Breast epithelium (tissue), 4 donors: ENCODE measurements at regions not wholly inside any gene's neighbourhood (a gene's known extent, or its start where the extent isn't known, plus 50 kb on each side); places are given as distances from the start of the nearest gene placed in this dataset.
A peak's percentile ranks its signal among the peaks of the same experiment; 100 is the strongest.

Experiments used
- DNase-seq, 2 donors: peaks; one replicate each; pipeline ENCODE4 v3.0.0-alpha.2; 2019; ENCODE audit warnings: low spot score in 2 of 2
- H3K27ac ChIP-seq, 2 donors: fragments of 200-600 bp; sonication (generic) in 1 of 2; one replicate each; pipeline ENCODE4 v1.5.1; 2016 to 2019; ENCODE audit warnings: mild to moderate bottlenecking in 1 of 2
- H3K27me3 ChIP-seq, 2 donors: fragments of 200-600 bp; sonication (generic) in 1 of 2; one replicate each; pipeline versions ENCODE4 v1.5.1 to v1.6.0; 2017 to 2019; ENCODE audit warnings: control low read depth in 1 of 2, mild to moderate bottlenecking in 1 of 2
- H3K36me3 ChIP-seq: fragments of 200-600 bp; one replicate; pipeline ENCODE4 v1.5.1; 2019
- H3K4me1 ChIP-seq, 2 donors: fragments of 200-600 bp; sonication (generic); one replicate each; pipeline ENCODE4 v1.5.1; 2016 to 2019; ENCODE audit warnings: control low read depth in 1 of 2
- H3K4me3 ChIP-seq, 3 donors: fragments of 200-600 bp; sonication (generic); 1 replicate in 2 of 3; 2 replicates in 1 of 3; pipeline ENCODE4 v1.5.1; 2016 to 2019; ENCODE audit warnings: mild to moderate bottlenecking in 3 of 3, moderate library complexity in 2 of 3
- H3K9me3 ChIP-seq, 2 donors: fragments of 200-600 bp; sonication (generic) in 1 of 2; one replicate each; pipeline ENCODE4 v1.5.1; 2016 to 2019; ENCODE audit warnings: control low read depth in 1 of 2
- CTCF ChIP-seq, 3 donors: fragments of 450-650 bp; IDR thresholded peaks; one replicate each; pipeline ENCODE4 v1.5.1; 2016 to 2017; ENCODE audit warnings: antibody characterized with exemption in 3 of 3, mild to moderate bottlenecking in 3 of 3, moderate library complexity in 3 of 3
- POLR2A ChIP-seq: fragments of 450-650 bp; IDR thresholded peaks from one replicate; pipeline ENCODE4 v1.6.1; 2016; ENCODE audit warnings: antibody characterized with exemption, mild to moderate bottlenecking, moderate library complexity
- POLR2AphosphoS5 ChIP-seq, 3 donors: sonication (generic); formaldehyde crosslinking; IDR thresholded peaks; one replicate each; pipeline ENCODE4 v1.6.1; 2017; ENCODE audit warnings: antibody characterized with exemption in 3 of 3
- intact Hi-C: fragments of 100-400 bp; cut with DNase I; formaldehyde crosslinking; loops from one replicate; pipeline ENCODE4 v1.15.1; 2023; ENCODE audit warnings: low total_unique reads

DNA sequence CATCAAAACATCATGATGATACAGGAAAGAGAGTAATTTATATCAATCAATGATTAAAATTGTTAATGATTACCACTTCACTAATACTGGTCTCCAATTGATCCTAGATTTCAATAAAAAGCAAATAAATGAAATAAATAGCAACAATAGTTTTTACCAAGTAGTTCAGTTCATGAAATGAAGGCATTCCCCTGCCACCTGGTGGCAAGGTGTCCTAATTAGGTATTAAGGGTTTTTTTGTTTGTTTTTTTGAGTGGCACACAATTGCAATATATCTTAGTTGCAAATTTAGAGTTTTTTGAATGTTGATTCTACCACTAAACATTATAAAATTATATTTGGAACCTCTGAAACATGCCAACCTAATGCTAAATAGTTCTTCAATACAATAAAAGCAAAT lies 157.4 kb upstream of the PDE5A start:
- no peak for TF ChIP-seq POLR2AphosphoS5 (IDR thresholded peaks at IDR 0.05)
- TF ChIP-seq CTCF (IDR thresholded peaks at IDR 0.05) = peak in 2 of 3 donors; percentile 49 to 60
- no peaks in the 10 kb centered on the region for H3K27me3 ChIP-seq
- no peak overlapping the region for H3K27ac ChIP-seq
- intact Hi-C loops = no loop called here
- no peaks in the 10 kb centered on the region for H3K36me3 ChIP-seq
- no peak for DNase-seq
- H3K4me1 ChIP-seq = no peaks in the 10 kb centered on the region
- no peak overlapping the region for H3K4me3 ChIP-seq
- H3K9me3 ChIP-seq = peaks cover 5 to 9% of the 10 kb centered on the region in 2 donors

GRCh38 chr4:119783189-119783983 lies 154.8 kb upstream of the PDE5A start:
- Histone ChIP-seq H3K9me3 (peaks cover 5 to 9% of the 10 kb centered on the region in 2 donors), H3K27me3 (no peaks in the 10 kb centered on the region), H3K36me3 (no peaks in the 10 kb centered on the region), H3K4me3 (no peak overlapping the region), H3K27ac (no peak overlapping the region), H3K4me1 (no peaks in the 10 kb centered on the region)
- DNase-seq = no peak
- TF ChIP-seq CTCF (IDR thresholded peaks at IDR 0.05) (no peak), POLR2AphosphoS5 (IDR thresholded peaks at IDR 0.05) (no peak), POLR2A (no peak)
- intact Hi-C loops = no loop called here

- H3K27me3 ChIP-seq = no peaks in the 10 kb centered on the region
- intact Hi-C loops = no loop called here
- no peak for DNase-seq
- peaks cover 5 to 9% of the 10 kb centered on the region in 2 donors for H3K9me3 ChIP-seq
- no peaks in the 10 kb centered on the region for H3K36me3 ChIP-seq
- no peak overlapping the region for H3K27ac ChIP-seq
- no peak for TF ChIP-seq POLR2A
- no peak for TF ChIP-seq CTCF (IDR thresholded peaks at IDR 0.05)
- no peak for TF ChIP-seq POLR2AphosphoS5 (IDR thresholded peaks at IDR 0.05)
- H3K4me3 ChIP-seq = no peak overlapping the region
- no peaks in the 10 kb centered on the region for H3K4me1 ChIP-seq
Observed at GRCh38 chr4:119781044-119781443, 152.4 kb upstream of the PDE5A start.

GRCh38 chr4:119774840-119775239 lies 146.2 kb upstream of the PDE5A start:
- no peaks in the 10 kb centered on the region for H3K27me3 ChIP-seq

More at GRCh38 chr4:119774840-119775239, 146.2 kb upstream of the PDE5A start:
- Histone ChIP-seq H3K27ac (no peak overlapping the region), H3K36me3 (no peaks in the 10 kb centered on the region), H3K4me3 (no peak overlapping the region), H3K9me3 (no peaks in the 10 kb centered on the region), H3K4me1 (no peaks in the 10 kb centered on the region)
- intact Hi-C loops = no loop called here
- TF ChIP-seq POLR2AphosphoS5 (IDR thresholded peaks at IDR 0.05) = no peak
- no peak for TF ChIP-seq CTCF (IDR thresholded peaks at IDR 0.05)
- no peak for TF ChIP-seq POLR2A
- no peak for DNase-seq
